HCT116 (cell line): ENCODE measurements at regions not wholly inside any gene's neighbourhood (a gene's known extent, or its start where the extent isn't known, plus 50 kb on each side); places are given as distances from the start of the nearest gene placed in this dataset.

Experiments used
- ATAC-seq: fragments of 200-7000 bp; cut with Tn5 transposase; 2 replicates; pipeline ENCODE4 v1.9.1; 2020; ENCODE audit warnings: mild to moderate bottlenecking, moderate library complexity
- BruUV-seq: library from RNA; stranded (reverse); fragments of 400-500 nt; replicated peaks from 2 replicates; lab custom pipeline; 2021; lab: Mats Ljungman, UMichigan
- CTCF ChIA-PET: fragments of 300-600 bp; sonication (Branson Sonifier 250); formaldehyde crosslinking; loops from one replicate; lab custom pipeline; 2021; ENCODE audit warnings: antibody characterized with exemption; lab: Charles Lee
- POLR2A ChIA-PET: fragments of 300-600, 350-600 bp; sonication (Branson Sonifier 250); formaldehyde crosslinking; loops from one replicate; lab custom pipeline; 2021; ENCODE audit warnings: antibody characterized with exemption; lab: Charles Lee
- RAD21 ChIA-PET, 2 experiments: fragments of 300-600 bp; sonication (Branson Sonifier 250); formaldehyde crosslinking; loops; one replicate each; lab custom pipeline; 2023; ENCODE audit warnings: low total read pairs in 2 of 2; ENCODE audit not compliant: uncharacterized antibody in 2 of 2, unreplicated experiment in 2 of 2, low non-redundant PET in 1 of 2; lab: Charles Lee
- DNase-seq: peaks from one replicate; pipeline ENCODE4 v3.0.0-alpha.2; 2010; ENCODE audit warnings: low read depth, low spot score
- H2AFZ ChIP-seq: fragments of 200-600 bp; shearing (Covaris generic), sonication (generic); 2 replicates; pipeline ENCODE4 v1.6.1; 2017; ENCODE audit warnings: low read depth, mixed run types, mixed read lengths, antibody characterized with exemption, low read length; ENCODE audit not compliant: poor library complexity, severe bottlenecking
- H3K27ac ChIP-seq: 2 replicates; pipeline ENCODE4 v1.5.1; 2012; ENCODE audit warnings: low read depth, low read length
- H3K27me3 ChIP-seq: fragments of 200-600 bp; sonication (generic); 2 replicates; pipeline ENCODE4 v1.6.1; 2016; ENCODE audit warnings: mixed run types, low read length, mixed read lengths; ENCODE audit not compliant: insufficient read depth
- H3K36me3 ChIP-seq, 2 experiments: fragments of 200-500 bp in 1 of 2; fragments of 200-600 bp in 1 of 2; sonication (Bioruptor generic) in 1 of 2; sonication (generic) in 1 of 2; 2 replicates each; pipeline versions ENCODE4 v1.5.1 to v1.6.1; 2014 to 2016; ENCODE audit warnings: low read length in 2 of 2, inconsistent platforms in 1 of 2, mixed read lengths in 1 of 2, mixed run types in 1 of 2; ENCODE audit not compliant: insufficient read depth in 2 of 2, control insufficient read depth in 1 of 2
- H3K4me1 ChIP-seq, 2 experiments: fragments of 200-600 bp in 1 of 2; sonication (generic) in 1 of 2; 2 replicates each; pipeline versions ENCODE4 v1.5.1 to v1.6.1; 2012 to 2017; ENCODE audit warnings: low read length in 2 of 2, inconsistent platforms in 1 of 2, mild to moderate bottlenecking in 1 of 2, mixed read lengths in 1 of 2, mixed run types in 1 of 2, moderate library complexity in 1 of 2; ENCODE audit not compliant: insufficient read depth in 2 of 2, control insufficient read depth in 1 of 2
- H3K4me2 ChIP-seq: fragments of 200-600 bp; sonication (generic); 2 replicates; pipeline ENCODE4 v1.6.1; 2017; ENCODE audit warnings: mixed run types, low read length, mixed read lengths
- H3K4me3 ChIP-seq, 2 experiments: fragments of 200-600 bp in 1 of 2; sonication (generic) in 1 of 2; replicated peaks in 1 of 2; 2 replicates each; pipeline ENCODE4 v1.5.1; 2011 to 2016; ENCODE audit warnings: low read length in 2 of 2, control low read depth in 1 of 2, low read depth in 1 of 2, mild to moderate bottlenecking in 1 of 2, mixed read lengths in 1 of 2, mixed run types in 1 of 2
- H3K79me2 ChIP-seq: fragments of 200-600 bp; sonication (generic); 2 replicates; pipeline ENCODE4 v1.6.1; 2017; ENCODE audit warnings: mild to moderate bottlenecking, mixed run types, low read length, moderate library complexity, mixed read lengths; ENCODE audit not compliant: insufficient read depth
- H3K9ac ChIP-seq: fragments of 200-600 bp; sonication (generic); 2 replicates; pipeline ENCODE4 v1.6.1; 2016; ENCODE audit warnings: low read length, mixed read lengths
- H3K9me2 ChIP-seq: fragments of 200-600 bp; sonication (generic), shearing (Covaris generic); 2 replicates; pipeline ENCODE4 v1.6.1; 2017; ENCODE audit warnings: mixed run types, mild to moderate bottlenecking, moderate library complexity; ENCODE audit not compliant: insufficient read depth
- H3K9me3 ChIP-seq, 2 experiments: fragments of 200-500 bp in 1 of 2; fragments of 200-600 bp in 1 of 2; sonication (Bioruptor generic) in 1 of 2; sonication (generic) in 1 of 2; 2 replicates each; pipeline ENCODE4 v1.6.1; 2014 to 2017; ENCODE audit warnings: low read length in 2 of 2, mixed read lengths in 2 of 2, inconsistent platforms in 1 of 2, low read depth in 1 of 2, mild to moderate bottlenecking in 1 of 2, mixed run types in 1 of 2, moderate library complexity in 1 of 2; ENCODE audit not compliant: control insufficient read depth in 1 of 2, insufficient read depth in 1 of 2
- H4K20me1 ChIP-seq: fragments of 200-600 bp; sonication (generic), shearing (Covaris generic); 2 replicates; pipeline ENCODE4 v1.6.1; 2017; ENCODE audit warnings: mixed run types, mild to moderate bottlenecking, moderate library complexity; ENCODE audit not compliant: insufficient read depth
- CBX3 ChIP-seq: IDR thresholded peaks from 2 replicates; pipeline ENCODE4 v1.6.1; 2012; ENCODE audit warnings: low read depth
- CEBPB ChIP-seq: IDR thresholded peaks from 2 replicates; pipeline ENCODE4 v1.6.1; 2012; ENCODE audit warnings: low read depth
- ELF1 ChIP-seq: IDR thresholded peaks from 2 replicates; pipeline ENCODE4 v1.6.1; 2012; ENCODE audit warnings: low read depth, borderline replicate concordance
- EZH2phosphoT487 ChIP-seq: fragments of 200-600 bp; IDR thresholded peaks from 2 replicates; pipeline ENCODE4 v1.6.1; 2018; ENCODE audit warnings: antibody characterized with exemption, borderline replicate concordance
- FOSL1 ChIP-seq: IDR thresholded peaks from 2 replicates; pipeline ENCODE4 v1.6.1; 2012; ENCODE audit warnings: low read depth
- JUND ChIP-seq: IDR thresholded peaks from 2 replicates; pipeline ENCODE4 v1.6.1; 2012
- SP1 ChIP-seq: IDR thresholded peaks from 2 replicates; pipeline ENCODE4 v1.6.1; 2012; ENCODE audit warnings: low read depth
- ZFX ChIP-seq: fragments of 450-650 bp; IDR thresholded peaks from 2 replicates; pipeline ENCODE4 v1.6.1; 2017
- ZNF274 ChIP-seq: fragments of 200-500 bp; sonication (Bioruptor generic); IDR thresholded peaks from 2 replicates; pipeline ENCODE4 v1.6.1; 2014; ENCODE audit warnings: mild to moderate bottlenecking, low read depth, low read length, inconsistent platforms
- intact Hi-C: fragments of 100-400 bp; cut with micrococcal nuclease; formaldehyde crosslinking; loops from 2 replicates; pipeline ENCODE4 v1.10.0; 2022
- TF ChIP-seq, protein P1 (sequence below), 3 experiments: fragments of 200-600 bp in 1 of 3; sonication (generic) in 1 of 3; IDR thresholded peaks in 2 of 3; conservative IDR thresholded peaks in 1 of 3; 2 replicates each; pipeline ENCODE4 v1.5.1; 2012 to 2017; ENCODE audit warnings: low read depth in 2 of 3, low read length in 2 of 3, antibody characterized with exemption in 1 of 3, borderline replicate concordance in 1 of 3, control low read depth in 1 of 3, mild to moderate bottlenecking in 1 of 3, mixed read lengths in 1 of 3, mixed run types in 1 of 3, moderate library complexity in 1 of 3; ENCODE audit not compliant: insufficient read depth in 1 of 3
- TF ChIP-seq, protein P2 (sequence below): IDR thresholded peaks from 2 replicates; pipeline ENCODE4 v1.6.1; 2011; ENCODE audit warnings: mild to moderate bottlenecking, low read length, moderate library complexity; ENCODE audit not compliant: insufficient replicate concordance; ENCODE audit errors: extremely low read depth
- TF ChIP-seq, protein P3 (sequence below): IDR thresholded peaks from 2 replicates; pipeline ENCODE4 v1.6.1; 2012

DNA sequence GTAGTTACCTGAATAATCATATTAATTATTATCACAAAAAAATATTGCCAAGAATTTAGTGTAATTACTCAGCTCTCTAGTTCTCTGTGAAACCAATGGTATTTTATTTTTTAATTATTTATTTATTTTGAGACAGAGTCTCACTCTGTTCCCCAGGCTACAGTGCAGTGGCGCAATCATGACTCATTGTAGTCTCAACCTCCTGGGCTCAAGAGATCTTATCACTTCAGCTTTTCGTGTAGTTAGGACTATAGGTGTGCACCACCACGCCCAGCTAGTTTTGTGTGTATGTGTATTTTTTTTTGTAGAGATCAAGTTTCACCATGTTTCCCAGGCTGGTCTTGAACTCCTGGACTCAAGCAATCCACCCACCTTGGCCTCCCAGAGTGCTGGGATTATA is 440.4 kb upstream of the CDH20 start:
- DNase-seq (peak; percentile 41), ATAC-seq (peak; percentile 58; the same call in 1 of the 2 replicates)
- TF ChIP-seq CEBPB = peak; percentile 80
- peak; percentile 38; the same call in 1 of the 2 replicates for TF ChIP-seq FOSL1
- TF ChIP-seq, protein P1, sequence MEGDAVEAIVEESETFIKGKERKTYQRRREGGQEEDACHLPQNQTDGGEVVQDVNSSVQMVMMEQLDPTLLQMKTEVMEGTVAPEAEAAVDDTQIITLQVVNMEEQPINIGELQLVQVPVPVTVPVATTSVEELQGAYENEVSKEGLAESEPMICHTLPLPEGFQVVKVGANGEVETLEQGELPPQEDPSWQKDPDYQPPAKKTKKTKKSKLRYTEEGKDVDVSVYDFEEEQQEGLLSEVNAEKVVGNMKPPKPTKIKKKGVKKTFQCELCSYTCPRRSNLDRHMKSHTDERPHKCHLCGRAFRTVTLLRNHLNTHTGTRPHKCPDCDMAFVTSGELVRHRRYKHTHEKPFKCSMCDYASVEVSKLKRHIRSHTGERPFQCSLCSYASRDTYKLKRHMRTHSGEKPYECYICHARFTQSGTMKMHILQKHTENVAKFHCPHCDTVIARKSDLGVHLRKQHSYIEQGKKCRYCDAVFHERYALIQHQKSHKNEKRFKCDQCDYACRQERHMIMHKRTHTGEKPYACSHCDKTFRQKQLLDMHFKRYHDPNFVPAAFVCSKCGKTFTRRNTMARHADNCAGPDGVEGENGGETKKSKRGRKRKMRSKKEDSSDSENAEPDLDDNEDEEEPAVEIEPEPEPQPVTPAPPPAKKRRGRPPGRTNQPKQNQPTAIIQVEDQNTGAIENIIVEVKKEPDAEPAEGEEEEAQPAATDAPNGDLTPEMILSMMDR (IDR thresholded peaks at IDR 0.05 in 2 of 3, conservative IDR thresholded peaks at IDR 0.05 in 1 of 3; ENCODE audit: borderline replicate concordance in 1 of 3, insufficient read depth in 1 of 3, low read depth in 2 of 3, low read length in 2 of 3) = no peak
- TF ChIP-seq JUND = no peak
- no peak for TF ChIP-seq EZH2phosphoT487
- no peaks in the 10 kb centered on the region for H4K20me1 ChIP-seq
- intact Hi-C loops = no loop called here
- peaks cover 3 to 11% of the 10 kb centered on the region in 2 experiments; a peak in 2 of 4 replicates for H3K4me1 ChIP-seq
- RAD21 ChIA-PET = no interaction called here
- no peaks in the 10 kb centered on the region for H3K9me2 ChIP-seq
- no peak overlapping the region for H3K9ac ChIP-seq
- no TSS peak for BruUV-seq
- H3K27me3 ChIP-seq = no peaks in the 10 kb centered on the region
- no peaks in the 10 kb centered on the region for H3K9me3 ChIP-seq
- POLR2A ChIA-PET = no interaction called here
- no peaks in the 10 kb centered on the region for H3K79me2 ChIP-seq
- H3K36me3 ChIP-seq = no peaks in the 10 kb centered on the region
- H3K27ac ChIP-seq = no peak overlapping the region
- no peak overlapping the region for H3K4me3 ChIP-seq
- H2AFZ ChIP-seq = no peak overlapping the region
- CTCF ChIA-PET = no interaction called here
- H3K4me2 ChIP-seq = peak overlapping the region; percentile 27; the same call in 1 of the 2 replicates

DNA sequence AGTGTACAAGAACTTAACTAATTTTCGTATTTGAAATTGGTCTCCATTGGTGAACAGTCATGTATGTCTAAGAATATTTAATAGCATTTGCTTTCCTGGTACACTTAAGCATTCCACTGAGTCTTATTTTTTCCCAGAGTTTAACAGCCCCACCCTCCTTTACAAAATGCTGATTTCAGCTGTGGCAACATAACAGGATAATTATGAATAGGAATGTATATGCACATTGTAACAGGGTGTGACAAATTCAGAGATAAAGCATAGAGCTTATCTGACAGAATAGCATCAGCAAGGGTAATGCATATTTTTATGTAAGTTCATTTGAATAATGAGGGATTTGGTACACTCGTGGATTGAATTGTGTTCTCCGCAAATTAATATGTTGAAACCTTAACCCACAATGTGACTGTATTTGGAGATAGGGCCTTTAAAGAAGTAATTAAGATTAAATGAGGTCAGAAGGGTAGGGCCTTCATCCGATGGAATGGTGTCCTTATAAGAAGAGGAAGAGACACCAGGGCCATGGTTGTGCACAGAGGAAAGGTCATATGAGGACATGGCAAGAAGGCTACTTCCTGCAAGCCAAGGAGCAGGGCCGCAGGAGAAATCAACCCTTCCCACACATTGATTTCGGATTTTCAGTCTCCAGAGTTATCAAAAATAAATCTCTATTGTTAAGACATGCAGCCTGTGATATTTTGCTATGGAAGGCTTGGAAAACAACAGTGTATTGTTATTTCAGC is 439.7 kb upstream of the CDH20 start:
- Histone ChIP-seq H3K9me2 (no peaks in the 10 kb centered on the region), H4K20me1 (no peaks in the 10 kb centered on the region), H3K27me3 (no peaks in the 10 kb centered on the region), H3K27ac (no peak overlapping the region), H3K4me2 (0 out of 2 replicates have a peak overlapping the region, but pooled peaks have one; percentile 17), H3K4me1 (peaks cover 3 to 11% of the 10 kb centered on the region in 2 experiments; a peak in 2 of 4 replicates), H3K9me3 (no peaks in the 10 kb centered on the region), H3K9ac (no peak overlapping the region), H3K36me3 (no peaks in the 10 kb centered on the region), H2AFZ (no peak overlapping the region), H3K79me2 (no peaks in the 10 kb centered on the region), H3K4me3 (no peak overlapping the region)
- POLR2A ChIA-PET = no interaction called here
- CTCF ChIA-PET = no interaction called here
- DNase-seq = no peak
- RAD21 ChIA-PET = no interaction called here
- no peak for ATAC-seq
- no TSS peak for BruUV-seq
- intact Hi-C loops = no loop called here
- TF ChIP-seq EZH2phosphoT487 (no peak), FOSL1 (no peak), JUND (no peak), CBX3 (no peak), SP1 (no peak), ZFX (no peak), ELF1 (no peak), ZNF274 (no peak)
- TF ChIP-seq, protein P2, sequence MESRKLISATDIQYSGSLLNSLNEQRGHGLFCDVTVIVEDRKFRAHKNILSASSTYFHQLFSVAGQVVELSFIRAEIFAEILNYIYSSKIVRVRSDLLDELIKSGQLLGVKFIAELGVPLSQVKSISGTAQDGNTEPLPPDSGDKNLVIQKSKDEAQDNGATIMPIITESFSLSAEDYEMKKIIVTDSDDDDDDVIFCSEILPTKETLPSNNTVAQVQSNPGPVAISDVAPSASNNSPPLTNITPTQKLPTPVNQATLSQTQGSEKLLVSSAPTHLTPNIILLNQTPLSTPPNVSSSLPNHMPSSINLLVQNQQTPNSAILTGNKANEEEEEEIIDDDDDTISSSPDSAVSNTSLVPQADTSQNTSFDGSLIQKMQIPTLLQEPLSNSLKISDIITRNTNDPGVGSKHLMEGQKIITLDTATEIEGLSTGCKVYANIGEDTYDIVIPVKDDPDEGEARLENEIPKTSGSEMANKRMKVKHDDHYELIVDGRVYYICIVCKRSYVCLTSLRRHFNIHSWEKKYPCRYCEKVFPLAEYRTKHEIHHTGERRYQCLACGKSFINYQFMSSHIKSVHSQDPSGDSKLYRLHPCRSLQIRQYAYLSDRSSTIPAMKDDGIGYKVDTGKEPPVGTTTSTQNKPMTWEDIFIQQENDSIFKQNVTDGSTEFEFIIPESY = no peak
- TF ChIP-seq, protein P1 (IDR thresholded peaks at IDR 0.05 in 2 of 3, conservative IDR thresholded peaks at IDR 0.05 in 1 of 3; ENCODE audit: borderline replicate concordance in 1 of 3, insufficient read depth in 1 of 3, low read depth in 2 of 3, low read length in 2 of 3) = no peak
- TF ChIP-seq, protein P3, sequence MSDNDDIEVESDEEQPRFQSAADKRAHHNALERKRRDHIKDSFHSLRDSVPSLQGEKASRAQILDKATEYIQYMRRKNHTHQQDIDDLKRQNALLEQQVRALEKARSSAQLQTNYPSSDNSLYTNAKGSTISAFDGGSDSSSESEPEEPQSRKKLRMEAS = no peak
